Caco-2 (cell line): ENCODE measurements at regions not wholly inside any gene's neighbourhood (a gene's known extent, or its start where the extent isn't known, plus 50 kb on each side); places are given as distances from the start of the nearest gene placed in this dataset.
"Not testable (repeated sequence)": the region's sequence is repeated elsewhere in the genome, so short reads cannot be mapped to it uniquely, and the experiment has no call there.

Source experiments
- BruUV-seq: library from RNA; stranded (reverse); fragments of 400-500 nt; replicated peaks from 2 replicates; lab custom pipeline; 2021; lab: Mats Ljungman, UMichigan
- CTCF ChIA-PET: fragments of 300-600 bp; sonication (Branson Sonifier 250); formaldehyde crosslinking; loops from one replicate; lab custom pipeline; 2022; ENCODE audit warnings: antibody characterized with exemption; lab: Charles Lee
- POLR2A ChIA-PET: fragments of 300-600 bp; sonication (Branson Sonifier 250); formaldehyde crosslinking; loops from one replicate; lab custom pipeline; 2022; ENCODE audit warnings: antibody characterized with exemption; lab: Charles Lee
- DNase-seq, 2 experiments: peaks; one replicate each; pipeline versions ENCODE4 v3.0.0 to v3.0.0-alpha.2; 2020 to 2022
- H3K27me3 ChIP-seq: replicated peaks from 2 replicates; pipeline ENCODE4 v1.6.0; 2011; ENCODE audit warnings: low read length; ENCODE audit not compliant: control insufficient read depth, insufficient read depth
- H3K36me3 ChIP-seq: 2 replicates; pipeline ENCODE4 v1.5.1; 2011; ENCODE audit warnings: low read length; ENCODE audit not compliant: control insufficient read depth, insufficient read depth
- H3K4me1 ChIP-seq: fragments of 250-450 bp; sonication (Bioruptor Pico); 2 replicates; pipeline ENCODE4 v1.5.1; 2020; ENCODE audit warnings: mild to moderate bottlenecking
- H3K4me3 ChIP-seq: 2 replicates; pipeline ENCODE4 v1.5.1; 2011; ENCODE audit warnings: low read depth, mild to moderate bottlenecking, control low read depth, low read length
- H3K9me3 ChIP-seq: fragments of 250-450 bp; sonication (Bioruptor Pico); 2 replicates; pipeline ENCODE4 v1.5.1; 2020; ENCODE audit warnings: mild to moderate bottlenecking, moderate library complexity
- H3K27ac Mint-ChIP-seq: one replicate; pipeline ENCODE4 v1.8.0; 2022; ENCODE audit warnings: mixed read lengths; ENCODE audit not compliant: unreplicated experiment
- H3K27me3 Mint-ChIP-seq: one replicate; pipeline ENCODE4 v1.8.0; 2022; ENCODE audit warnings: mixed read lengths; ENCODE audit not compliant: insufficient read depth, unreplicated experiment
- H3K36me3 Mint-ChIP-seq: one replicate; pipeline ENCODE4 v1.8.0; 2022; ENCODE audit warnings: mild to moderate bottlenecking, mixed read lengths; ENCODE audit not compliant: insufficient read depth, unreplicated experiment
- H3K4me1 Mint-ChIP-seq: one replicate; pipeline ENCODE4 v1.8.0; 2022; ENCODE audit warnings: low read depth, mixed read lengths; ENCODE audit not compliant: unreplicated experiment
- H3K4me3 Mint-ChIP-seq: one replicate; pipeline ENCODE4 v1.8.0; 2022; ENCODE audit warnings: mild to moderate bottlenecking, moderate library complexity, mixed read lengths; ENCODE audit not compliant: unreplicated experiment
- H3K9me3 Mint-ChIP-seq: one replicate; pipeline ENCODE4 v1.8.0; 2022; ENCODE audit warnings: mixed read lengths; ENCODE audit not compliant: unreplicated experiment
- CTCF ChIP-seq, 2 experiments: fragments of 200-600 bp in 1 of 2; IDR thresholded peaks; 1 replicate in 1 of 2; 2 replicates in 1 of 2; pipeline versions ENCODE4 v1.5.1 to v1.8.0; 2011 to 2022; ENCODE audit warnings: antibody characterized with exemption in 1 of 2, control low read depth in 1 of 2, inconsistent platforms in 1 of 2, low read depth in 1 of 2, low read length in 1 of 2, mild to moderate bottlenecking in 1 of 2, moderate library complexity in 1 of 2; ENCODE audit not compliant: insufficient read depth in 1 of 2, severe bottlenecking in 1 of 2, unreplicated experiment in 1 of 2
- intact Hi-C: fragments of 100-400 bp; cut with micrococcal nuclease; formaldehyde crosslinking; loops from one replicate; pipeline ENCODE4 v1.10.0; 2022; ENCODE audit not compliant: unreplicated experiment

GRCh38 chr12:67107235-67107634 lies 161.9 kb upstream of the CAND1 start:
- ChIA-PET CTCF (no interaction called here), POLR2A (no interaction called here)
- Mint-ChIP-seq H3K36me3 (no peaks in the 10 kb centered on the region), H3K9me3 (peaks cover 15% of the 10 kb centered on the region), H3K27ac (no peak overlapping the region), H3K27me3 (peaks cover 9% of the 10 kb centered on the region), H3K4me3 (no peak overlapping the region), H3K4me1 (no peaks in the 10 kb centered on the region)
- intact Hi-C loops: no loop called here
- BruUV-seq: no TSS peak
- no peaks in the 10 kb centered on the region for H3K27me3 ChIP-seq
- H3K4me1 ChIP-seq: no peaks in the 10 kb centered on the region
- H3K9me3 ChIP-seq: peaks cover 13% of the 10 kb centered on the region; the same call in 1 of the 2 replicates
- no peaks in the 10 kb centered on the region for H3K36me3 ChIP-seq
- no peak for DNase-seq
- TF ChIP-seq CTCF (IDR thresholded peaks at IDR 0.05; ENCODE audit: insufficient read depth in 1 of 2, low read depth in 1 of 2, low read length in 1 of 2, severe bottlenecking in 1 of 2, unreplicated experiment in 1 of 2): no peak
- no peak overlapping the region for H3K4me3 ChIP-seq

- no peak for DNase-seq
- H3K4me3 Mint-ChIP-seq: no peak overlapping the region
- BruUV-seq: no TSS peak
- H3K36me3 Mint-ChIP-seq: no peaks in the 10 kb centered on the region
- Histone ChIP-seq H3K27me3 (no peaks in the 10 kb centered on the region), H3K9me3 (peaks cover 13% of the 10 kb centered on the region; the same call in 1 of the 2 replicates), H3K4me1 (no peaks in the 10 kb centered on the region), H3K4me3 (no peak overlapping the region), H3K36me3 (no peaks in the 10 kb centered on the region)
- ChIA-PET CTCF (no interaction called here), POLR2A (no interaction called here)
- peaks cover 15% of the 10 kb centered on the region for H3K9me3 Mint-ChIP-seq
- no peaks in the 10 kb centered on the region for H3K4me1 Mint-ChIP-seq
- no peak overlapping the region for H3K27ac Mint-ChIP-seq
- H3K27me3 Mint-ChIP-seq: peaks cover 9% of the 10 kb centered on the region
- TF ChIP-seq CTCF (IDR thresholded peaks at IDR 0.05; ENCODE audit: insufficient read depth in 1 of 2, low read depth in 1 of 2, low read length in 1 of 2, severe bottlenecking in 1 of 2, unreplicated experiment in 1 of 2): no peak
- intact Hi-C loops: no loop called here
These were observed 161.3 kb upstream of the CAND1 start for GRCh38 chr12:67107751-67108269.

- CTCF ChIA-PET, POLR2A ChIA-PET, H3K4me1 ChIP-seq, H3K4me1 Mint-ChIP-seq, BruUV-seq, H3K4me3 Mint-ChIP-seq, H3K36me3 ChIP-seq, H3K4me3 ChIP-seq, intact Hi-C loops, H3K27ac Mint-ChIP-seq, H3K27me3 Mint-ChIP-seq, DNase-seq, H3K27me3 ChIP-seq, H3K36me3 Mint-ChIP-seq: not testable (repeated sequence)
- H3K9me3 ChIP-seq: peaks cover 12% of the 10 kb centered on the region; the same call in 1 of the 2 replicates
- H3K9me3 Mint-ChIP-seq: peaks cover 15% of the 10 kb centered on the region
These were observed 158.8 kb upstream of the CAND1 start for GRCh38 chr12:67110345-67110744.
